Peyer's patch (tissue), 4 donors: ENCODE measurements at regions not wholly inside any gene's neighbourhood (a gene's known extent, or its start where the extent isn't known, plus 50 kb on each side); places are given as distances from the start of the nearest gene placed in this dataset.

Experiments used
- DNase-seq, 3 donors: peaks; one replicate each; pipeline ENCODE4 v3.0.0-alpha.2; 2017 to 2019
- H3K27ac ChIP-seq, 4 donors: fragments of 200-600 bp; sonication (generic); one replicate each; pipeline ENCODE4 v1.5.1; 2016 to 2019
- H3K27me3 ChIP-seq, 2 donors: fragments of 200-600 bp; sonication (generic); one replicate each; pipeline ENCODE4 v1.5.1; 2019
- H3K36me3 ChIP-seq, 3 donors: fragments of 200-600 bp; sonication (generic); one replicate each; pipeline ENCODE4 v1.5.1; 2016 to 2019
- H3K4me1 ChIP-seq, 4 donors: fragments of 200-600 bp; sonication (generic); one replicate each; pipeline ENCODE4 v1.5.1; 2016 to 2019
- H3K4me3 ChIP-seq, 4 donors: fragments of 200-600 bp; sonication (generic); 1 replicate in 3 of 4; 2 replicates in 1 of 4; pipeline ENCODE4 v1.5.1; 2016 to 2019; ENCODE audit warnings: mild to moderate bottlenecking in 1 of 4
- H3K9me3 ChIP-seq, 4 donors: fragments of 200-600 bp; sonication (generic); one replicate each; pipeline ENCODE4 v1.5.1; 2016 to 2019; ENCODE audit warnings: mild to moderate bottlenecking in 1 of 4
- CTCF ChIP-seq, 6 experiments: fragments of 450-650 bp in 4 of 6; fragments of 200-600 bp in 2 of 6; sonication (generic) in 1 of 6; IDR thresholded peaks; one replicate each; pipeline ENCODE4 v1.5.1; 2017 to 2019; ENCODE audit warnings: antibody characterized with exemption in 6 of 6, mild to moderate bottlenecking in 3 of 6, moderate library complexity in 1 of 6
- POLR2A ChIP-seq, 2 donors: fragments of 450-650 bp; IDR thresholded peaks; one replicate each; pipeline ENCODE4 v1.5.1; 2017; ENCODE audit warnings: antibody characterized with exemption in 2 of 2, mild to moderate bottlenecking in 2 of 2, moderate library complexity in 2 of 2

- Histone ChIP-seq H3K4me1 (peaks cover 0 to 4% (median 0%) of the 10 kb centered on the region in 4 donors), H3K27ac (no peak overlapping the region), H3K9me3 (no peaks in the 10 kb centered on the region), H3K4me3 (no peak overlapping the region), H3K36me3 (no peaks in the 10 kb centered on the region), H3K27me3 (no peaks in the 10 kb centered on the region)
- TF ChIP-seq POLR2A (IDR thresholded peaks at IDR 0.05): no peak
- TF ChIP-seq CTCF (IDR thresholded peaks at IDR 0.05): no peak
- no peak for DNase-seq
Measured at GRCh38 chr7:46508583-46508982, 587.5 kb upstream of the IGFBP3 start.

- H3K36me3 ChIP-seq: no peaks in the 10 kb centered on the region
- DNase-seq: no peak
- H3K9me3 ChIP-seq: no peaks in the 10 kb centered on the region
- H3K27ac ChIP-seq: no peak overlapping the region
- H3K4me1 ChIP-seq: no peaks in the 10 kb centered on the region
- TF ChIP-seq POLR2A (IDR thresholded peaks at IDR 0.05) (no peak), CTCF (IDR thresholded peaks at IDR 0.05) (no peak)
- H3K27me3 ChIP-seq: no peaks in the 10 kb centered on the region
- no peak overlapping the region for H3K4me3 ChIP-seq
Measured at GRCh38 chr7:46507560-46507959, 586.5 kb upstream of the IGFBP3 start.

GRCh38 chr7:46494441-46494840 lies 573.4 kb upstream of the IGFBP3 start:
- DNase-seq: no peak
- H3K4me1 ChIP-seq: no peaks in the 10 kb centered on the region
- TF ChIP-seq CTCF (IDR thresholded peaks at IDR 0.05): no peak
- no peak for TF ChIP-seq POLR2A (IDR thresholded peaks at IDR 0.05)
- H3K27ac ChIP-seq: no peak overlapping the region
- H3K36me3 ChIP-seq: no peaks in the 10 kb centered on the region
- H3K4me3 ChIP-seq: no peak overlapping the region
- no peaks in the 10 kb centered on the region for H3K9me3 ChIP-seq
- H3K27me3 ChIP-seq: no peaks in the 10 kb centered on the region

GRCh38 chr7:46494028-46494427 lies 573.0 kb upstream of the IGFBP3 start:
- H3K4me3 ChIP-seq: no peak overlapping the region
- H3K4me1 ChIP-seq: no peaks in the 10 kb centered on the region
- H3K27ac ChIP-seq: no peak overlapping the region
- TF ChIP-seq POLR2A (IDR thresholded peaks at IDR 0.05): no peak
- no peaks in the 10 kb centered on the region for H3K27me3 ChIP-seq
- DNase-seq: no peak
- H3K9me3 ChIP-seq: no peaks in the 10 kb centered on the region
- no peaks in the 10 kb centered on the region for H3K36me3 ChIP-seq

- no peaks in the 10 kb centered on the region for H3K36me3 ChIP-seq
- TF ChIP-seq CTCF (IDR thresholded peaks at IDR 0.05) (peak in 1 of 6 experiments; percentile 10), POLR2A (IDR thresholded peaks at IDR 0.05) (no peak)
Measured at GRCh38 chr7:46493196-46493595, 572.1 kb upstream of the IGFBP3 start.

GRCh38 chr7:46492466-46492865 lies 571.4 kb upstream of the IGFBP3 start:
- no peak overlapping the region for H3K4me3 ChIP-seq
- no peaks in the 10 kb centered on the region for H3K36me3 ChIP-seq
- no peak for DNase-seq
- H3K27me3 ChIP-seq: no peaks in the 10 kb centered on the region
- no peak overlapping the region for H3K27ac ChIP-seq
- no peaks in the 10 kb centered on the region for H3K4me1 ChIP-seq
- no peak for TF ChIP-seq POLR2A (IDR thresholded peaks at IDR 0.05)
- TF ChIP-seq CTCF (IDR thresholded peaks at IDR 0.05): no peak
- no peaks in the 10 kb centered on the region for H3K9me3 ChIP-seq

More at GRCh38 chr7:46493196-46493595, 572.1 kb upstream of the IGFBP3 start:
- Histone ChIP-seq H3K9me3 (no peaks in the 10 kb centered on the region), H3K27ac (no peak overlapping the region), H3K27me3 (no peaks in the 10 kb centered on the region), H3K4me1 (no peaks in the 10 kb centered on the region), H3K4me3 (no peak overlapping the region)
- DNase-seq: no peak
